ENCODE measurements at regions not wholly inside any gene's neighbourhood (a gene's known extent, or its start where the extent isn't known, plus 50 kb on each side); places are given as distances from the start of the nearest gene placed in this dataset.

- no peak for DNase-seq (ENCODE audit: low read depth)
These were observed 277.3 kb downstream of the LRATD1 start for GRCh38 chr2:14909795-14910194.

GRCh38 chr2:14910654-14911053 is 278.1 kb downstream of the LRATD1 start:
- no peak for DNase-seq (ENCODE audit: low read depth)

GRCh38 chr2:14915983-14916382 is 283.5 kb downstream of the LRATD1 start:
- no peak for DNase-seq (ENCODE audit: low read depth)

GRCh38 chr2:14923820-14924580 is 291.5 kb downstream of the LRATD1 start:
- DNase-seq (ENCODE audit: low read depth) = no peak

GRCh38 chr2:14925471-14925870 is 293.0 kb downstream of the LRATD1 start:
- DNase-seq (ENCODE audit: low read depth) = no peak

- no peak for DNase-seq (ENCODE audit: low read depth)
These were observed 294.6 kb downstream of the LRATD1 start for GRCh38 chr2:14927021-14927564.

GRCh38 chr2:14928056-14928455 is 295.5 kb downstream of the LRATD1 start:
- no peak for DNase-seq (ENCODE audit: low read depth)

- no peak for DNase-seq (ENCODE audit: low read depth)
These were observed 297.9 kb downstream of the LRATD1 start for GRCh38 chr2:14930441-14930840.

- peak; percentile 16 for DNase-seq (ENCODE audit: low read depth)
These were observed 299.8 kb downstream of the LRATD1 start for GRCh38 chr2:14932285-14932684.

GRCh38 chr2:14933753-14934152 is 301.2 kb downstream of the LRATD1 start:
- no peak for DNase-seq (ENCODE audit: low read depth)

- no peak for DNase-seq (ENCODE audit: low read depth)
These were observed 303.9 kb downstream of the LRATD1 start for GRCh38 chr2:14936426-14936825.

- no peak for DNase-seq (ENCODE audit: low read depth)
These were observed 304.8 kb downstream of the LRATD1 start for GRCh38 chr2:14937336-14937735.

- DNase-seq (ENCODE audit: low read depth) = peak; percentile 83
These were observed 308.7 kb downstream of the LRATD1 start for GRCh38 chr2:14941151-14941631.

GRCh38 chr2:14942987-14943386 is 310.5 kb downstream of the LRATD1 start:
- DNase-seq (ENCODE audit: low read depth) = no peak

GRCh38 chr2:14944562-14945346 is 312.2 kb downstream of the LRATD1 start:
- no peak for DNase-seq (ENCODE audit: low read depth)

GRCh38 chr2:14951569-14952285 is 319.2 kb downstream of the LRATD1 start:
- DNase-seq (ENCODE audit: low read depth) = no peak

GRCh38 chr2:14952400-14952963 is 320.0 kb downstream of the LRATD1 start:
- no peak for DNase-seq (ENCODE audit: low read depth)

- DNase-seq (ENCODE audit: low read depth) = no peak
These were observed 328.3 kb downstream of the LRATD1 start for GRCh38 chr2:14960686-14961324.

GRCh38 chr2:14967729-14968128 is 335.2 kb downstream of the LRATD1 start:
- no peak for DNase-seq (ENCODE audit: low read depth)

GRCh38 chr2:14975381-14975780 is 342.9 kb downstream of the LRATD1 start:
- no peak for DNase-seq (ENCODE audit: low read depth)

- no peak for DNase-seq (ENCODE audit: low read depth)
These were observed 344.5 kb downstream of the LRATD1 start for GRCh38 chr2:14977021-14977420.
